Umbilical cord (tissue), 1 donor: ENCODE measurements at regions not wholly inside any gene's neighbourhood (a gene's known extent, or its start where the extent isn't known, plus 50 kb on each side); places are given as distances from the start of the nearest gene placed in this dataset.

Source experiments
- DNase-seq: peaks from one replicate; pipeline ENCODE4 v3.0.0-alpha.2; 2015; ENCODE audit warnings: low spot score

GRCh38 chr17:65446043-65446442 is 115.4 kb downstream of the AXIN2 start:
- no peak for DNase-seq

- DNase-seq, result no peak
Observed at GRCh38 chr17:65444049-65444448, 117.4 kb downstream of the AXIN2 start.

GRCh38 chr17:65442691-65443090 is 118.8 kb downstream of the AXIN2 start:
- DNase-seq, result no peak

- DNase-seq, result no peak
Observed at GRCh38 chr17:65442250-65442649, 119.2 kb downstream of the AXIN2 start.

- DNase-seq, result no peak
Observed at GRCh38 chr17:65441053-65441605, 120.3 kb downstream of the AXIN2 start.

- DNase-seq, result no peak
Observed at GRCh38 chr17:65438708-65439294, 122.6 kb downstream of the AXIN2 start.

- no peak for DNase-seq
Observed at GRCh38 chr17:65438173-65438572, 123.3 kb downstream of the AXIN2 start.

- no peak for DNase-seq
Observed at GRCh38 chr17:65436871-65437270, 124.6 kb downstream of the AXIN2 start.

- DNase-seq, result no peak
Observed at GRCh38 chr17:65434878-65435277, 126.6 kb downstream of the AXIN2 start.

- peak; percentile 92 for DNase-seq
Observed at GRCh38 chr17:65434251-65434650, 127.2 kb downstream of the AXIN2 start.

- peak; percentile 89 for DNase-seq
Observed at GRCh38 chr17:65433592-65433991, 127.9 kb downstream of the AXIN2 start.

- DNase-seq, result no peak
Observed at GRCh38 chr17:65433157-65433556, 128.3 kb downstream of the AXIN2 start.

GRCh38 chr17:65431116-65431515 is 130.3 kb downstream of the AXIN2 start:
- DNase-seq, result no peak

- DNase-seq, result no peak
Observed at GRCh38 chr17:65430209-65430833, 131.1 kb downstream of the AXIN2 start.

- no peak for DNase-seq
Observed at GRCh38 chr17:65423346-65424140, 137.9 kb downstream of the AXIN2 start.

- no peak for DNase-seq
Observed at GRCh38 chr17:65418622-65419021, 142.8 kb downstream of the AXIN2 start.

GRCh38 chr17:65417406-65418221 is 143.8 kb downstream of the AXIN2 start:
- DNase-seq, result no peak

- DNase-seq, result no peak
Observed at GRCh38 chr17:65415991-65416390, 145.5 kb downstream of the AXIN2 start.

GRCh38 chr17:65413390-65413789 is 148.1 kb downstream of the AXIN2 start:
- DNase-seq, result no peak

- DNase-seq, result no peak
Observed at GRCh38 chr17:65409381-65409780, 152.1 kb downstream of the AXIN2 start.

GRCh38 chr17:65408050-65408449 is 153.4 kb downstream of the AXIN2 start:
- DNase-seq, result no peak

GRCh38 chr17:65407017-65407416 is 154.4 kb downstream of the AXIN2 start:
- DNase-seq, result peak; percentile 17
